Central memory CD8-positive, alpha-beta T cell (primary cell): ENCODE measurements at regions not wholly inside any gene's neighbourhood (a gene's known extent, or its start where the extent isn't known, plus 50 kb on each side); places are given as distances from the start of the nearest gene placed in this dataset.
"Not testable (repeated sequence)": the region's sequence is repeated elsewhere in the genome, so short reads cannot be mapped to it uniquely, and the experiment has no call there.

Source experiments
- ATAC-seq: fragments of 150-1000 bp; cut with Tn5 transposase; replicated peaks from 2 replicates; pipeline ENCODE4 v1.10.0; 2022; ENCODE audit warnings: mild to moderate bottlenecking, moderate FRiP score, moderate number of reproducible peaks; ENCODE audit not compliant: poor library complexity, severe bottlenecking; ENCODE audit errors: extremely low read depth
- DNase-seq, 2 donors: peaks; one replicate each; pipeline ENCODE4 v3.0.0; 2021; ENCODE audit warnings: low spot score in 2 of 2
- H3K27ac Mint-ChIP-seq: one replicate; pipeline ENCODE4 v1.8.0; 2022; ENCODE audit warnings: low read depth, mild to moderate bottlenecking, moderate library complexity, mixed read lengths
- H3K27me3 Mint-ChIP-seq: one replicate; pipeline ENCODE4 v1.8.0; 2022; ENCODE audit warnings: mixed read lengths
- H3K36me3 Mint-ChIP-seq: one replicate; pipeline ENCODE4 v1.8.0; 2022; ENCODE audit warnings: mild to moderate bottlenecking, moderate library complexity, mixed read lengths; ENCODE audit not compliant: insufficient read depth
- H3K4me1 Mint-ChIP-seq: one replicate; pipeline ENCODE4 v1.8.0; 2022; ENCODE audit warnings: mixed read lengths
- H3K4me3 Mint-ChIP-seq: one replicate; pipeline ENCODE4 v1.8.0; 2022; ENCODE audit warnings: mild to moderate bottlenecking, moderate library complexity, mixed read lengths
- H3K9me3 Mint-ChIP-seq: one replicate; pipeline ENCODE4 v1.8.0; 2022; ENCODE audit warnings: mixed read lengths

GRCh38 chrX:144214651-144215050 lies 330.8 kb downstream of the UBE2NL start:
- ATAC-seq = no peak
- no peak overlapping the region for H3K27ac Mint-ChIP-seq
- H3K9me3 Mint-ChIP-seq = peaks cover 15% of the 10 kb centered on the region
- no peaks in the 10 kb centered on the region for H3K4me1 Mint-ChIP-seq
- peaks cover 1% of the 10 kb centered on the region for H3K36me3 Mint-ChIP-seq
- no peak for DNase-seq
- H3K4me3 Mint-ChIP-seq = no peak overlapping the region
- H3K27me3 Mint-ChIP-seq = no peaks in the 10 kb centered on the region

DNA sequence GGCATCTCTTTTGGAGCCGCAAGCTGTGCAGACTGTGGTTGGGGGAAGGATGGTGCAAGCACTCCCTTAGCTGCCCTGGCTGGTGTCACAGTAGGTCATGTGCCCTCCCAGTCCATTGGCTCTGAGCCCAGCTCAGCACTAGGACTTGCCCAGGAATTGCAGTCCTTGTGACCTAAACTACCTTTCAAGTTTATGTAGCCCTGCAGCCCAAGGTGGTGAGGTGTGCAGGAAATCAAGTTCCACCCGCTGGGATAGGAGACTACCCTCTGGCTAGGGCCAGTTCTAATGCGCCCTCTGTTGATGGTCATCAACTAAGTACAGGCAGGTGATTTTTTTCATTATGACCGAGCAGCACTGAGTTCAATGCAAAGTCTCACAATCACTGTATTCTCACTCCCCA lies 335.2 kb downstream of the UBE2NL start:
- DNase-seq (no peak), ATAC-seq (no peak)
- H3K27ac Mint-ChIP-seq = no peak overlapping the region
- H3K36me3 Mint-ChIP-seq = peaks cover 1% of the 10 kb centered on the region
- H3K9me3 Mint-ChIP-seq = peaks cover 14% of the 10 kb centered on the region
- no peaks in the 10 kb centered on the region for H3K27me3 Mint-ChIP-seq
- no peaks in the 10 kb centered on the region for H3K4me1 Mint-ChIP-seq
- no peak overlapping the region for H3K4me3 Mint-ChIP-seq

DNA sequence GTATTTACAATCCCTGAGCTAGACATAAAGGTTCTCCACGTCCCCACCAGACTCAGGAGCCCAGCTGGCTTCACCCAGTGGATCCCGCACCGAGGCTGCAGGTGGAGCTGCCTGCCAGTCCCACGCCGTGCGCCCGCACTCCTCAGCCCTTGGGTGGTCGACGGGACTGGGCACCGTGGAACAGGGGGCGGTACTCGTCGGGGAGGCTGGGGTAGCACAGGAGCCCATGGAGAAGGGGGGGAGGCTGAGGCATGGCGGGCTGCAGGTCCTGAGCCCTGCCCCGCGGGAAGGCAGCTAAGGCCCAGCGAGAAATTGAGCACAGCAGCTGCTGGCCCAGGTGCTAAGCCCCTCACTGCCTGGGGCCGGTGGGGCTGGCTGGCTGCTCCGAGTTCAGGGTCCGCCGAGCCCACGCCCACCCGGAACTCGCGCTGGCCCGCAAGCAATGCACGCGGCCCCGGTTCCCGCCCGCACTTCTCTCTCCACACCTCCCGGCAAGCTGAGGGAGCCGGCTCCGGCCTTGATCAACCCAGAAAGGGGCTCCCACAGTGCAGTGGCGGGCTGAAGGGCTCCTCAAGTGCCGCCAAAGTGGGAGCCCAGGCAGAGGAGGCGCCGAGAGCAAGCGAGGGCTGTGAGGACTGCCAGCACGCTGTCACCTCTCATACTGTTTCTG lies 347.4 kb downstream of the UBE2NL start:
- not testable (repeated sequence) for H3K27me3 Mint-ChIP-seq, DNase-seq, H3K4me3 Mint-ChIP-seq, H3K36me3 Mint-ChIP-seq, ATAC-seq, H3K4me1 Mint-ChIP-seq, H3K27ac Mint-ChIP-seq
- peaks cover 16% of the 10 kb centered on the region for H3K9me3 Mint-ChIP-seq

GRCh38 chrX:144253356-144253755 lies 369.5 kb downstream of the UBE2NL start:
- H3K4me3 Mint-ChIP-seq = no peak overlapping the region

DNA sequence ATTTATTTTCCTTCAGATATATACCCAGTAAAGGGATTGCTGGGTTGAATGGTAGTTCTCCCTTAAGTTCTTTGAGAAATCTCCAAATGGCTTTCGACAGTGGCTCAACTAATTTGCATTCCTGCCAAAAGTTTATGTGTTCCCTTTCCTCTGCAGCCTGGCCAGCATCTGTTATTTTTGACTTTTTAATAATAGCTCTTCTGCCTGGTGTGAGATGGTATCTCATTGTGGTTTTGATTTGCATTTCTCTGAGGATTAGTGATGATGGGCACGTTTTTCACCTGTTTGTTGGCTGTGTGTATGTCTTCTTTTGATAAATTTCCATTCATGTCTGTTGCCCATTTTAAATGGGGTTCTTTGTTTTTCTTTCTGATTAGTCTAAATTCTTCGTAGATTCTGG lies 375.2 kb downstream of the UBE2NL start:
- Mint-ChIP-seq H3K36me3 (no peaks in the 10 kb centered on the region), H3K4me3 (no peak overlapping the region), H3K9me3 (peaks cover 9% of the 10 kb centered on the region), H3K4me1 (no peaks in the 10 kb centered on the region), H3K27ac (no peak overlapping the region), H3K27me3 (no peaks in the 10 kb centered on the region)
- DNase-seq = no peak
- no peak for ATAC-seq

More at GRCh38 chrX:144253356-144253755, 369.5 kb downstream of the UBE2NL start:
- Mint-ChIP-seq H3K4me1 (no peaks in the 10 kb centered on the region), H3K27ac (no peak overlapping the region), H3K36me3 (no peaks in the 10 kb centered on the region), H3K27me3 (no peaks in the 10 kb centered on the region), H3K9me3 (peaks cover 5% of the 10 kb centered on the region)
- ATAC-seq (no peak), DNase-seq (no peak)

DNA sequence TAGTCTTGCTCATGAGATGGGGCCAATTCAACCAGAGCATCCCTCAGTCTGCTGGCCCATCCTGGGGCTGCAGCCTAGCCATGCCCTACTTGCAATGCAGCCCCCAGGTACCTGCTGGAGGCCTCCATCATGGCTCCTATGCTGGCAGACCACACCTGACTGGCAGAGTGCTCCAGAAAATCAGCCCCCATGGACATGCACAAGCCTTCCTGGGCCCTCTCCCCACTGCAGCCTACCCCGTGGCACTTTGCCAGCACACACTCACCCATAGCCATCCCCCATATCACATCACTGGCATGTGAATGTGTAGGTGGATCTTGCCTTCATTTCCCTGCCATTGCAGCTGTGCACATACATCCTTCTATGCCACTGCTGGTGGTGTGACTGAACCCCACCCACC lies 381.8 kb downstream of the UBE2NL start:
- DNase-seq = no peak
- Mint-ChIP-seq H3K36me3 (no peaks in the 10 kb centered on the region), H3K27ac (no peak overlapping the region), H3K4me1 (no peaks in the 10 kb centered on the region), H3K27me3 (no peaks in the 10 kb centered on the region), H3K4me3 (no peak overlapping the region), H3K9me3 (peaks cover 9% of the 10 kb centered on the region)
- no peak for ATAC-seq

GRCh38 chrX:144275367-144275766 lies 391.5 kb downstream of the UBE2NL start:
- DNase-seq (no peak), ATAC-seq (no peak)
- H3K27me3 Mint-ChIP-seq = no peaks in the 10 kb centered on the region
- no peaks in the 10 kb centered on the region for H3K4me1 Mint-ChIP-seq
- no peaks in the 10 kb centered on the region for H3K36me3 Mint-ChIP-seq
- peaks cover 28% of the 10 kb centered on the region for H3K9me3 Mint-ChIP-seq
- no peak overlapping the region for H3K4me3 Mint-ChIP-seq
- H3K27ac Mint-ChIP-seq = no peak overlapping the region

DNA sequence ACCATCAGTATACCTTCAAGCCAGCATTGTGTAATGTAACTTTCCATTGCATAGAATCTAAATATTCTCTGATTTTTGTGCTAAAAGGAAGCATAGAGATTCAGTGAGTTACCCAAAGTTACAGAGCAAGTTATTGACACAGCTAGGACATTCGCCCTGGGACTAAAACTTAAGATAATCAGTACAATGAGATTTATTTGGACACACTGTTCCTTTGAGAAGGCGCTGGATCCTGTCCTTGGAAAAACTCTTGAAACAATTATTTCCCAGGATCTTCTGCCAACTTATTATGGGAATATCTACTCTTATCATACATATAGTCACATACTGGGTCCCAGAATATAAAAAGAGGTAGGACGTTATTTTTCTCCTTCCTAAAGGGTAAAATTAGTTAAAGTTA lies 392.0 kb downstream of the UBE2NL start:
- Mint-ChIP-seq H3K4me1 (no peaks in the 10 kb centered on the region), H3K4me3 (no peak overlapping the region), H3K36me3 (no peaks in the 10 kb centered on the region), H3K27me3 (no peaks in the 10 kb centered on the region), H3K9me3 (peaks cover 28% of the 10 kb centered on the region), H3K27ac (no peak overlapping the region)
- ATAC-seq (no peak), DNase-seq (no peak)

- DNase-seq (no peak), ATAC-seq (no peak)
- Mint-ChIP-seq H3K27me3 (no peaks in the 10 kb centered on the region), H3K36me3 (no peaks in the 10 kb centered on the region), H3K4me3 (no peak overlapping the region), H3K9me3 (peaks cover 20% of the 10 kb centered on the region), H3K27ac (no peak overlapping the region), H3K4me1 (no peaks in the 10 kb centered on the region)
These were observed 409.4 kb downstream of the UBE2NL start for GRCh38 chrX:144293229-144293628.

DNA sequence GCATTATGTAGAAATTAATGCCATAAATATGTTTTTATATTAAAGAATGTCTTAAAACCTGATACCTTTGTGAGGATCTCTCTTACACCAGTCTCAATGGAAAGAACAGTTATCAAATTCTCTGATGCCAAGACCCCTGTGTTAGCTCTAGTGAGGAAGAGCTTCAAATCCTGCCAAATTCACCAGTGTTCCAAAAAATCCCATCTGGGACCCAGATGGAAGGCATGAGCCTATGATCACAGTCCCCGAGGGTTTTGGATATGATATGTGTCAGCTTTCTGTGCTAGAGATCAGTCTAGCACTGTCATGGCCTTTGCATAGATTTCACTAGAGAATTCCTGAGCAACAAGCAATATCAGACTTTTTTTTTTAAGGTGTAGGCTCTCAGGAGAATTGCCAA lies 412.1 kb downstream of the UBE2NL start:
- no peaks in the 10 kb centered on the region for H3K4me1 Mint-ChIP-seq
- H3K4me3 Mint-ChIP-seq = no peak overlapping the region
- no peaks in the 10 kb centered on the region for H3K27me3 Mint-ChIP-seq
- no peak overlapping the region for H3K27ac Mint-ChIP-seq
- ATAC-seq (no peak), DNase-seq (no peak)
- H3K9me3 Mint-ChIP-seq = peaks cover 20% of the 10 kb centered on the region
- no peaks in the 10 kb centered on the region for H3K36me3 Mint-ChIP-seq

DNA sequence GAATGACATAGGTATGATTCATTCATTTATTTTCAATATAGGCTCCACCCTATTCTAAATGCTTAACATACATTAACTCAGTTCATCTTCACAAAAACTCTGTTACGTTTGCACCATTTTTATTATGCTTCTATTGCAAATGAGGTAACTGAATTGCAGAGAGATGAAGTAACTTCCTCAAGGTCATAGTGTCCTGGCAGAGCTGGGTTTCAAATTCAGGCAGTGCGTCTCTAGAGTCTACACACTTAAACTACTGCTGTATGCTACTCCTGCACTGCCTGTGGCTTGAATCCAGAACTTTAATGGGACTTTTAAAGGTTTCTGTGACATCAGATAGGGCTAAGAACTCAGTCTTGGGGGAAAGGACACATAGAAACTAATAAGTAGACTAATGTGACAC lies 413.4 kb downstream of the UBE2NL start:
- ATAC-seq (no peak), DNase-seq (no peak)
- H3K27ac Mint-ChIP-seq = no peak overlapping the region
- H3K9me3 Mint-ChIP-seq = peaks cover 25% of the 10 kb centered on the region
- no peaks in the 10 kb centered on the region for H3K27me3 Mint-ChIP-seq
- no peaks in the 10 kb centered on the region for H3K36me3 Mint-ChIP-seq
- no peaks in the 10 kb centered on the region for H3K4me1 Mint-ChIP-seq
- H3K4me3 Mint-ChIP-seq = no peak overlapping the region

DNA sequence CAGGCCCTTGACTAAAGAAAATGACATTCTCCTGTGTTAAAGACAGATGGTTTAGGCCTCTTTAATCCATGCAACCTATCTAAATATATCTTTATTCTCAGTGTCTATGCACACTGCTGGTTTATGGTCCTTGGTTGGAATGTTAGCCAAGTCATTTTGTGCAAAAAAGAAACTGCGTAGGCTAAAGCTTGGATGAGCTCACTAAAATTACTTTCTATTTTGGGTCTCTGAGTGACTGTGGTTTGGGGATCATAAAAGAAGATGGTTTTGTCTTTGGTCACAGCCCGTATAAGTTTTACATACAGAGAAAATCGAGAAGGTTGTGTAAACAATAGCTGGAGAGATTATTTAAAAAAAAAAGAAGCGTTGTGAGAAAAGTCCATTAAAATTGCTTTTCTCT lies 443.6 kb downstream of the UBE2NL start:
- H3K4me3 Mint-ChIP-seq = no peak overlapping the region

GRCh38 chrX:144333429-144333828 lies 449.6 kb downstream of the UBE2NL start:
- Mint-ChIP-seq H3K4me3 (no peak overlapping the region), H3K27me3 (no peaks in the 10 kb centered on the region), H3K9me3 (peaks cover 6% of the 10 kb centered on the region), H3K27ac (no peak overlapping the region), H3K36me3 (no peaks in the 10 kb centered on the region), H3K4me1 (no peaks in the 10 kb centered on the region)
- DNase-seq = no peak
- ATAC-seq = no peak

More for the DNA sequence above, 443.6 kb downstream of the UBE2NL start:
- no peaks in the 10 kb centered on the region for H3K9me3 Mint-ChIP-seq
- H3K27me3 Mint-ChIP-seq = no peaks in the 10 kb centered on the region
- DNase-seq (no peak), ATAC-seq (no peak)
- H3K27ac Mint-ChIP-seq = no peak overlapping the region
- no peaks in the 10 kb centered on the region for H3K4me1 Mint-ChIP-seq
- H3K36me3 Mint-ChIP-seq = no peaks in the 10 kb centered on the region
